CD4-positive, alpha-beta T cell treated with Interleukin-17A for 4 hours (primary cell): ENCODE measurements at regions not wholly inside any gene's neighbourhood (a gene's known extent, or its start where the extent isn't known, plus 50 kb on each side); places are given as distances from the start of the nearest gene placed in this dataset.

ENCODE experiments used
- DNase-seq: peaks from one replicate; pipeline ENCODE4 v3.0.0-alpha.2; 2020; ENCODE audit warnings: mixed read lengths

DNA sequence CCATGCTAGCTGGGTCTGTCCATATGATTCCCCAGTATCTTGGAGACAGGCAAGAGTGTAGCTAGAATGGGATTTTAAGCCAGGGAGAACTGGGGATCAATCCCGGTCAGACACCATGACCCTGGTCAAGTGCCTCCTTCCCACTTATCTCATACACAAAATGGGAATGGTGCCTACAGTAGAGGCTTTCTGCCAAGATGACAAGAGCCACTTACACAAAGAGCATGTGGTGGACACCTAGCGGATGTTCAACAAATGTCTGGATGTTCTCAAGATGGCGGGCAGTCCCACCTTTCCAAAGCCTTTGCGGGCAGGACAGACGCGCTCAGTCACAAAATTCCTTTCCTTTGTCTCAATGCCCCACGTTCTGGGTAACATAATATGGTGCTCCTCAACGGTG lies 57.3 kb downstream of the MAF start:
- DNase-seq: no peak

DNA sequence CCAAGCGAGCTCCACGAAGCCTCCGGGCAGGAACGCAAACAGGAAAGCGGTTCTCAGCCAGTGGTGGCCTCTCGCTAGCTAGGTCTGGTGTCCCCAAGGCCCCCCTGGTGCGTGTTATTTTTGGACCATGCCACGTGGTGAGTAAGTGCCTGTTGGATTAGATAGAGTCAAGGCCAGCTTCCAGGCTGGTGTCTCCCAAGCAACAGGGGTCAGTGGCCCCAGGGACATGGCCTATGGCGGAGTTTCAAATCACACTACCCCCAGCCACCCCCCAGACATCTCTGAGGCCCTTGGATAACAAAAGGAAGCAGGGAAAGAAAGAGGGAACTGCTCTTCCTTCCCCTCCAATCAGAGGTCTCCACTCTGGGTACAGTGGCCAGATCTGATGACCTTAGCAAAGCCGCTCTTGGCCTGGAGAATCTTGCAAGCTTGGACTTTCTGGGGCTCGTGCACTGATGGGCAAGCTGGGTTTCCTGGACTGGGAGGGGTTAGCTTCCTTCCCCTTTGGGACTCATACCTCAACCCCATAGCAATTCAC lies 58.2 kb downstream of the MAF start:
- no peak for DNase-seq

DNA sequence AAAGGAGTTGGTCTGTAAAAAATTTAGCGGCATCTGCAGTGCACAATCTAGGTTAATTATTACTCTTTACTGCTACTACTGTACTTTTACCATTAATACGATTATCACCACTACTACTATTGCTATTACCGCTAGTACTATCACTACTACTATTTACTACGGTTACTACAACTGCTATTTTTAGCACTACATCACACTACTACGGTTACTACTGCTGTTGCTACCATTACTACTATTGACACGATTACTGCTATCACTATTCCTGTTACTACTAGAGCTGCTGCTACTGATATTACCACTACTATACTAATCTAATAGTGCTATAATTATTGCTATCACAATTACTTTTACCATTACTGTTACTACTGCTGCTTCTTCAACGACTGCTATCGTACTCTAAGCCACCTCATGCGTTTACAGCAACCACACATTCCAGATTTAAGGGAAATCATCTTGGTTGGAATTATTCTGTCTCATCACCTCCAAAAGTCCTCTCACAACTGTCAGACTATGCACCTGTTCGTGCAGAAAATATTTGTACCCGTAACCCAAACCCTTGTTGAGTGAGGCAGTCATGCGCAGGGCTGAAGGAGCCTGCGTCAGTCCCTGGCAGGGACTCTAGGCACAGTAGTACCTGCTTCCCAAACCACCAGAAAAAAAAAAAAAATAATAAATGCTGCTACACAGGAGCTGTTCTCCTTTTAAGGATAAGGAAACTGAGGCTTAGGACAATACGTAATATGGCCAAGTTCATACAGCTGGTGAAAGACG lies 59.5 kb downstream of the MAF start:
- DNase-seq: no peak

DNA sequence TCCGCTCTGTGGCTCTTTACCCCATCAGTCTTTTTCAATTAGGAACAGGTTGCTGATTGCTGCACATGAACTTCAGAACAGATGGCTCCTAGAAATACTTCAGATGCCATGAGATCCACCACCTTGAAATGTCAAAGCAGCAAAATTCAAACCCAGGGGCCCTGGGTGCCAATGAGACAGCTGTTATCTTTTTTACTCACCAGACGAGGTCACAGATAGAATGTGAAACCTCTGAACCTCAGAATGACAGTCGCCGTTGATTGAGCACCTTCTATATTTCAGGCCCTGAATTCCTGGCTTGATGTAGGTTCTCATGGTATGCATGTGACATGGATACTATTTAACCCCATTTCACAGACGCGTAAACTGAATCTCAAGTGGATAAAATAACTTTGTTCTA lies 63.0 kb downstream of the MAF start:
- no peak for DNase-seq

DNA sequence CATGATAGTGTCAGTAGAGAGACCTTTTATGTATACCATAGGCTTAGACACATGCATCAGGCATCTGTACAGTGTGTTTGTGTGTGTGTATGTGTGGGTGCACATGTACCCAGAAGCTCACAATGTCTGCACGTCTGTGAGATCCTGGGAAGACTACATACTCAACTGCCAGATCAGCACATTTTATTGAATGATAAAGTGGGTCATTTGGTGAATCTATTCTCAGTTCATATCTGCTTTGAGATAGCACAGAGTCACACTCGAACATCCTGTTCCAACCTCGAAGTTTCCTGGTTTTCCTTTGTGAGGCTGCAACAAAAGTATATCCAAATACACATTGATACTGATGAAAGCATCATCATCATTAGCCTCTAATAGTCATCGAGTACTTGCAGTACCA lies 63.6 kb downstream of the MAF start:
- no peak for DNase-seq

DNA sequence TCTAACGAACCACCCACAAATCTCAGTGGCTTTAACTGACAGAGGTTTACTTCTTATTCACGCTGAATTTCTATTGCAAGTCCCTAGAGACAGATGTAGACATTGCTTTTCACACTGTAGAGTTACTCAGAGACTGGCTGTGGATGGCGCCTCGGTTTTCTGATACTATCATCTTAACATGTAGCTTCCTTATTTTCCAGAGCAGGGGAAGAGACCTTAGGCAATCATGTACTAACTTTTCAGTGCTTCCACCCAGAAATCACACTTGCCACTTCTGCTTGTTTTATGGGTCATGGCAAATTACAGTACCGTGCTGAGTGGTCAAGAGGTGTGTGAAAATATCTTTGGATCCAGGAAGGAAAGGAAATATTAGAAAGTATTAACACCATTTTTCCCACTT lies 65.4 kb downstream of the MAF start:
- DNase-seq: no peak

DNA sequence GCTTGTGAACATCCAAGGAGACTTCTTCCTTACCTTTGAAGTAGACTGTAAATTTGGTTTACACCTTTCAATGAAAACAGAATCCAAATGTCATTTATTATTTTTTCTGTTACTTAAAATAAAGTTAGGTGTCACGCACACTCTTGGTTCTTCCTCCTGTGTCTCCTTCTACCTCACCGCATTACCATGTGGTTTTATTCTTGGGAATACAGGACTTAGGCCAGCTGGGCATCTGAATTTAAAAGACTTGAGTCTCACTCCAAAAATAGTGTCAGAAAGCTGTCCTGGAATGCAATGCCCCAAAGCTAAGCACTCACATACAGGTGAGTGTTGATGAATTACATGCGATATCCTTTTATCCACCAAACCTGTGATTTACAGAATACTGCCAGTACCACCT lies 66.4 kb downstream of the MAF start:
- no peak for DNase-seq

DNA sequence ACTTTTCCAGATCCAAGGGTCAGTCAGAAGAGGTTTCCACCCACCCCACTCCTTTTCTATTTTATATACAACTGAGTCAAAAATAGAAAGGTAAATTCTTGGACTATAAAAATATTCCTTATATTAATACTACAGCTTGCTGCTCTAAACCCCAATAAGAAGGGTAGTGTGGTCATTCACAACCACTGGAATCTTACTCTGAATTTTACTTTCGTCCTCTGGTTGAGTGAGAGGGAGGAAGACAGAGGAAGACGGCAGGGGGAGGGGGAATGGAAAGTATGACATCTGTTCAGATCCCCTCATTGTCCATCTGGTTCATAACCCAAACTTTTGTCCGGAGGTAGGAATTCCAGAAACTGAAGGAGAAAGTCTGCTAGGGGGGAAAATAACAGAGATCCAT lies 67.2 kb downstream of the MAF start:
- DNase-seq: no peak

DNA sequence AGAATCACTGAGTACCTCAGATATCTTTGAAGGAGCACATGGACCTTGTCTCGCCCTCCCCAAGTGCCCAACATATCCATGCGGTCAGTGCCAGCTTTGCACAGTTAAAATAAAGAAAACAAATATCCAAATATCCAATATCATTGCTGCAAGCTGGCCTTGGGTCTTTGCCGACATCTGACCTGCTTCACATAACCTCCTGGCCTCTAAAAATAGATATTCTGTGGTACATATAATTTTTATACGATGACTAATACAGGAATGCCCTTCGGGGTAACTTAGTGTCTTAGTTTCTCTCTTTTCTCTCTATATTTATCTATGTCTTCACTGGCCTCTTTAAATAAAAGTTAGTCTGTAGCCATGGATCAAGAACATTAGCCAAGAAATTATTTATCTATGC lies 67.8 kb downstream of the MAF start:
- no peak for DNase-seq

DNA sequence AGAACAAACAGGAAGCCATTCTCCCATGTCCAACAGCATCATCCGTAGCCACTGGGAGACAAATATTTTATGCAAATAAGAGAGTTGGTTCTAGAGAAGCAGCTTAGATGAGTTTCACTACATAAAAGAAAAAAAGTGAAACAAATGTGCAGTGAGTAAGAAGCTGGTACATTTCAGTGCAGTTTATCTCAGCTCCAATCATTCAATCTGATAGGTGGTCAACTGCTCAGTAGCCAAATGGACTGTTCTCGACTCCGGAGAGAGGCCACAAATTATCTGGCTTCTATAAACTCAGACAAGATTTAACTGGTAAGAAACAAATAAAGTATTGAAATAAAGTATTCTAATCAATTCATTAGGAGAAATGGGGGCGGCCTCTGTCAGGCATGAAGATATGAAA lies 68.3 kb downstream of the MAF start:
- DNase-seq: no peak

DNA sequence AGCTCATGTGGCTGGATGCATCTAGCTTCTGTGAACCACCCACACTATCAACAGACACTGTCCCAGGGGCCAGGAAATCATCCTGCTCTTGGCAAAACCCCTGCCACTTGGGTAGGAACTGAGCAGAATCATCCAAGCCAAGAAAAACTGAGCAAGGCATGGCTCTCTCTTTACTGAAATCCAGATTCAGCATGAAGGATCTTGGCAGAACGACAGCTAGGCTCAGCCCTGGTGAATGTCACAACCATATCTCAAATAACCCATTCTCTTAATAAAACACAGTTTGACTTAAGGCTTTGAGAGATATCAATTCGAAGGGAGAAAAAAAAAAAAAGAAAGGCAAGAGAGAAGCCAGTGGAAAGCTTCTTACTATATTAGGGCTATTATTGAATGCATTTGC lies 72.2 kb downstream of the MAF start:
- DNase-seq: no peak

DNA sequence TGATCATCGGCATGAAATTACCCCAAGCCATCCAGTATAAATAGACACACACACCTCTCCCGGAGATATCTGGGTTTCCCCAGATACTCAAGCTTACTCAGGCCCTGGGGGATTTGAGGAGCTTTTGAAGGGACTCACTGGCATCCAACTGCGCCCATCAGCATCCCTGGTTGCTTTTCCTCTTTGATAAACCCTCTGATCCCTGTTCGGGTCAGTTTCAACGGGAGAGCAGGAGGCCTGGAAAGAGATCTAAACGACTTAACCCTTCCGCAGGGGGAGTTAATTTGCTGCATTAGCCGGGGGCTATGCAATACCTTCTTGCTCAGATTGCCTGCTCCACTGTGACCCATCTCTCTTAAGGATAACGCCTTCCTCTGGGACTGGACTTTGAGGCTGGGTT lies 76.6 kb downstream of the MAF start:
- DNase-seq: no peak

DNA sequence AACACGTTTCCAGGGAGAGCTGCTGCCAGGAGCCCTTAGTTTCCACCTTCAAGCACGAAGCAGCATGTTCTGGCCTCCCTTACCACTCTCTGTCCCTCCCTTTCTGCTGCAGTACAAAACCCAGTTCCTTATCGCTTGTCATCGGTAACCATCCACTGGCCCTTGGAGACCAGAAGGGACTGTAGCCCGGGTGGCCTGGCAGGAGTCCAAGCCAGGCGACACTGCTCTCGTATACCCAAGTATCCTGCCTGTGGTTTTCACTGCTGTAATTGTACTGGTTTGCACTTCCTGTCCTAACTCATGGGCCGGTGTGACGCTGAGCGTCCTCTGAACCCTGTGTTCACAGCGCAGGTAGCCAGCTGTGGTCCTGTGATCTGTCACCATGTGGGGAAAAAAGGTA lies 81.1 kb downstream of the MAF start:
- DNase-seq: no peak

DNA sequence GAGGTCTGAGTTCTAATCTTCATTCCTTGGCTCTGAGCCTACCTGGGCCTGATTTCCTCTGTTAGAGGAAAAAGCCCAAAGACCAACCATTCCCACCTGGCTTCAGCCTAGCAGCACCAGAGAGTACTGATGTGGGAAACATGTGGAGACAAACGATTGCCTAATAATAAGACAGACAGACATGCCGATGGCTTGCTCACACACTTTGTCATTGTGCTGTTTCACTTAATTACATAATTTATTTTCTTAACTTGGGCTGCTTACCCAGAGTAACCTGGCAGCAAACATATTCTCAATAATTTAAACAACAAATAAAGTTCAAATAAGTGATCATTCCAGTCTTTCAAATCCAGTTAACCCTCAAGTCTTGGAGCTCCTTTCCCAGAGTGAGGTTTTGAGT lies 83.4 kb downstream of the MAF start:
- DNase-seq: no peak

DNA sequence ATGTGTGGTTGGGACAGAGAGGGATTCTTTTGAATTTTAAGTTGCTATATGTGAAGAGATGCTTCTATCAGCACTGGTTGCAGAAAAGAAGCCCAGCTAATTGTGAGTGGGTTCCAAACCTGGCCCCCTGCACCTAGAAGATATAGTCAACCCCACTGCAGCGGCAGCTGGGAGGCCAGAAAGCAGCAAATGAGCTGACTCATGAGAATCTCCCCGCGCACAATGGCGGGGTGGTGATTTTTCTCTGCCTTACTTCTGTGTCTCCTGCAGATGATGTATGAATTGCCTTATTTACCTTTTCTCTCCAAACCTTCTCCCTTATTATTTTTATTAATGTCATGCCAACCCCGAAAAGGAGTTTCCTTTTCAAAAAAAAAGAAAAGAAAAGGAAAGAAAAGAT lies 89.7 kb downstream of the MAF start:
- DNase-seq: no peak

DNA sequence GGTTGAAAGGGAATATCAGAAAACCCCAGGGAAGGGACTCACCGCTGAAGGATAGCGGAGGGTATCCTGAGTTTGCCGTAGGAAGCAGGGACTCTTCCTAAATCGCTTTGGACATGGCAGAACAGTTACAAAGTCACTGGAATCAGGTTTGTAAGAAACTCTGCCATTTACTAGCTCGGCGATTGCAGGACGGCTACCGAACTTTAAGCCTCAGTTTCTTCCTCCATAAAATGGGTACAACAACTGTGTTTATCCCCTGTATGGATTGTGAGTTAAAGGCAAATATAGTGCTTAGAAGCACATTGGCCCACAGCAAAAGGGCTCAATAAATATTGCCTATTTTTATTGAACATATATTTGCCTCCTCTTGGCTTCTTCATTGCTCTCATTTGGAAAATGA lies 90.6 kb downstream of the MAF start:
- DNase-seq: no peak

DNA sequence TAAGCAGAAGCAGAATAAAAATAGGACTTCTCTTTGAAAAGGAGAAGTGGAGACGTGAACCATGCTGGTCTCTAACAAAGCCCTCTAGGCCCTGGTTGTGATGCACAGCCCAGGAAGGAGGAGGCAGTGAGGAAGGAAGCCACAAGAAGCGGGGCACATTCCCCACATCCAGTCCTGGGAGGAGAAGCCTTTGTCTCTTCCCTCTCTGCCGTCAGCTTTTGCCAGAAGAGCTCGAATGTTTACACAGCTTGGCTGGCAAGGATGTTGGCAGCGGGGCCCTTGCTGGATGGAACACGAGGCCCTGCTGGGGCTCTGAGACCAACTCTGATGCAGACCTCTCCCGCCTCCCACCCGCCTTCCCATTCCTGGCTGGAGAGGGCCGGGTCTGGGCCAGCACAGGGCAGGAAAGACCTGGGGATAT lies 91.3 kb downstream of the MAF start:
- DNase-seq: no peak

DNA sequence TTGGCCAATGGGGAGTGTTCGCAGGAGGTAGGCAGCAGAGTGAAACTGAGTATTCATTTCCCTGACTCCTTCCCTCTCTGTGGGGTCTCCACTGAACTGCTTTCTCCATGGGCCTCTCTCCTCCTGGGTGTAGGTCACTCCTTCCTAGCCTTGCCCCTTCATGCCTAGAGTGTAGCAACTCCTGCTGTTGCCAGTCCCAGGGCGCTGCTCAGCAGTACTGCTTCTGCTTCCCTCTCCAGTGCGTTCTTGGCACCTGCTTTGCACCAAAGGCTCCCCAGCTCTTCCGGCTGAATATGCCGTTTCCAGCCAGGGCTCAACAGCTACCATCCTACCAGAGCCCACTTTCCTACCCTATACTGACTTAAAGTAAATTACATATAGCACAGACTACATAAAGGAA lies 92.2 kb downstream of the MAF start:
- no peak for DNase-seq

DNA sequence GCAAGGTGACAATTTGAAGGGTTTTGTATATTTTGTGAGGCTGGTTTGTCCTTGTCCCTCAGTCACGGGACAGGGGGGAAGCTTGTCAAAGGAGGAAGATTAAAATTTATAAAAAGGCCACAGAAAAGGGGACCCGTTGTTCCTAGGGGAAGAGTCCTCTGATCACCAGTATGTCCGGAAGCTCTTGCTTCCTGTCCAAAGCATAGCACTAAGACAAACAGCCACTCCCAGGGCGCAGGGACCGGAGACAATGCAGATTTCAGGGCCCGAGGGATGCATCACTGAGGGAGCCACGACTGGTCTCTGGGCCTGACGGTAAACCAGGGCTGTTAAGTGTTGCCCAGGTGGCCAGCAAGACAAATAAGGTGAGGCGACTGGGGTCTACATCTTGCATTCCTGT lies 95.2 kb downstream of the MAF start:
- DNase-seq: no peak

DNA sequence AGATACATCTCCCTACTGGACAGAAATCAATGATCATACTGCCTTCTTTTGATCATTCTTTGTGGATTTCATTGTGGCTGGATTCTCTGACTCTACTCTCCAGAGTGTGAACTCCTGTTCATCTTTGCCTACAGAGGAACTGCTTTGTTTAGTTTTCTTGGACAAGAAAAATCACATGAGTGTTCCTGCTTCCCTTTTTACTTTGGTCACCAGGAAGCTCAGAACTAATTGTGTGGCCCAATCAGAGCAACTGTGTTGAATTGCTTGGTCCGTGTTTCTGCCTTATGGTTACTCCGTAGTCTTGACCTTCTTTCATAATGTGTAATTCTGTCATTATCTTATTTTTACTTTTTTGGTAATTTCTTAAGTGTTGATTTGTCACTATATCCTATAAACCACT lies 97.0 kb downstream of the MAF start:
- no peak for DNase-seq

DNA sequence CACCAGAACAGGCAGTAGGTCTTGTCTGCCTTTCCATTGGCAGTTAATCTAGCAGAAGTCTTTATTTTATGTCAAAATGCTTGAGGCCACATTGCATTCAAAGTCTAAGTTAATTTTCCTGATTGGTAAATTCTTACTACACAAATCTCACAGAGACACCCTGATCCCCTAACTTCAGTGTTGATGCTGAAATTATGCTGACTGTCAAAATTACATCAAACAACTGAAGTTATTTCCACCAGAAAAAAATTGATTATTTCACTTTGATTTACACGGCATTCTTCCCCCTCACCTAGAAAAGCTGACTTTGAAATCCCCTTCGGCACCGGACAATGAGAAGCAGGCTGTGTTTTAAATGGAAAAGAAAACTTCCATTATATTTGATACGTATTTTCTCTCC lies 99.1 kb downstream of the MAF start:
- no peak for DNase-seq

DNA sequence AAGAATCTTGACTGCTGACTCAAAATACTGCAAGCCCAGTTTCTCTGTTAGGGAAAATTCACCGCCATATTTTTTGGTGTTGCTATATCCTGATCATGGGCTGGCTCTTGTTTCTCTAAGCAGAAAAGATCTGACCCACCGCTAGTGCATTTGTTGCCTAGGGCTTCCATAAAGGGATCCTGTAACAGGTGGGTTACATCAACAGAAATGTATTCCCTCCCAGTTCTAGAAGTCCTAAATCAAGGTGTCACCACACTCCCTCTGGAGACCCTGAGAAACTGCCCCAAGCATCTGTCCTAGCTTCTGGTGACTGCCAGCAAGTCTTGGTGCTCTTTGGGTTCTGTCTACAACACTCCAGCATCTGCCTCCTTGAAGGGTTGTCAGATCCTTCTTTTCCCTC lies 99.7 kb downstream of the MAF start:
- no peak for DNase-seq

DNA sequence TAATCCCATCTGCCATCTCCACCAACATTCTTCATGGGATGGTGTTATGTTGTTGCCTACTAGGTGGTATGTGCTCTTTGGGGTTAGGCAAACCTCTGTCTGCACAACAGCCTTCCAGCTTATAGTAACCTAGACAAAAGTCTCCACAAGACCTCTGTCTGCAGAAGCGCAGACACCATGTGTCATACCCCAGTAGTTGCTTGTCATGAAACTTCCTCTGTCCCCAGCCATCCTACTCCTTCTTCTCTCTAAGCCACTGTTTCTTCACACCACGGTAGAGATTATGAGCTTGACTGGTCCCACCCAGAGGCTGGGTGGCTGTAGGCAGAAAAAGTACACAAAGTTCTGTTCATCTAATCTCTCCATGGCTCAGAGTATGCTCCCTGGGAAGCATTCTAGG lies 100.3 kb downstream of the MAF start:
- DNase-seq: no peak

DNA sequence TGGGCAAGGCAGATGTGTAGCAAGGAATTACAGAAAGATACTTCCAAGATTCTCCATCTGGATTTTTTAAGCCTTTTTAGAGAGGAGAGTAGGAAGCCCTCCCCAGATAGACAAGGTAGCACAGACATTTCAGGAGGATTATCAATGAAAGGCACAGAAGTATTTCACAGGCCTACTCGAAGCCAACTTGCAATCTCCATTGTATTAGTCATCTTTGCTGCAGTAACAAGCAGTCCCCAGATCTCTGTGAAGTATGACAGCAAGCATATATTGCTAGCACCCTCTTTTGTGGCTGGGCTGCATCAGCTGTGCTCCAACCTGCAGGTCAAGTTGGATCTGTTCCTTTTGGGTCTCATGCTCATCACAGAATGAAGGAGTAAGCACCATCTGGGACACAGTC lies 101.6 kb downstream of the MAF start:
- DNase-seq: no peak

DNA sequence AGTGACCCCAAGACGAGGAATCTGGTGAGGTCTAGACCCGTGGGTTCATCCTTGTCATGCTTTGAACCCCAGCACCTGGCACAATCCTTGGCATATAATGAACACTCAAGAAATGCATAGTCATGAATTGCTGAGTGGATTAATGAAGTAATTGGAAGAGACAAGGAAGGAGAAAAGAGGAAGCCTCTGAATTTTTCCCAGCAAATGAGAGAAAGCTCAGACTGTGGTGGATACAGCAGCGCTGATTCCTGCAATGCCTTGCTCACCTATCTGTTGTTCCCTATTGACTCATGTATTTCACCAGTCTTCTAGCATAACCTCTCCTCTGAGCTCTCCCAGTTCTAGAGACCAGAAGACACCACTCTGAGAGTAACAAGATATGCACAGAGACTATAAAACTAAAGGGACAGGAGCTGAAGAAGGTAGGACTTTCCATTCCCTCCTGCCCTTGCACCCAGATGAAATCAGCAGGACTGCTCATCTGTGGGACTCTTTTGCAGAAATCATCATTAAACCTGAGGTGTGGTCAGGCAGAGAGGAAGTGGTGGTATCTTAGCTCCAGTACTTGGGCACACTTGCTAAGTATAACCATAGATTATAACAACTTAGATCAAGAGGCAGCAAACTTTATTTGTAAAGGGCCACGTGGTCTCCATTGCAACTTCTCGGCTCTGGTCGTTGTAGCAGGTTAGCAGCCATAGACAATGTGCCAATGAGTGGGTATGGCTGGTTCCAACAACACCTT lies 102.8 kb downstream of the MAF start:
- DNase-seq: no peak
